ENCODE measurements at regions not wholly inside any gene's neighbourhood (a gene's known extent, or its start where the extent isn't known, plus 50 kb on each side); places are given as distances from the start of the nearest gene placed in this dataset.

DNA sequence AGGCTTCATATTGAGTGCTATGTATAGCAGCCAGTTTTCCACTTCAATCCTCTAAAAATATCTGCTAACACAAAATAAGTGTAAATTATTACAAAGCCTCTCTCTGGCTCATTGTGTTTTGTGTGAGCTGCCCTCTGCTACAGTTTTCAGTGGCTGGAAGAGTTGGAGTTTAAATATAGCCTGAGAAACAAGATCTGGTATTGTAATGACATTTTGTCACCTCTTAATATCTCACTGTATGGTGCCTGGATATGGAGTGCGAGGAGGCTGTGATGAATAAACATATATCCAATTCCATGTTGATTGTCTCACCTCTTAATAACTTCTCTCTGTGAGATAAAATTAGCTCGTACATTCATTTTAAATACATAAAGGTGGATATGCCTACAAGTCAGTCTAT, 269.7 kb downstream of the FLRT2 start:
- Histone ChIP-seq H3K36me3 (ENCODE audit: control insufficient read depth in 2 of 2, extremely low read depth in 1 of 2, insufficient read depth in 2 of 2, low read length in 2 of 2) (no peaks in the 10 kb centered on the region), H3K9ac (replicated peaks; ENCODE audit: extremely low read depth, insufficient read depth, low read length) (no peak overlapping the region), H4K20me1 (replicated peaks; ENCODE audit: control insufficient read depth, extremely low read depth, insufficient read depth, low read length) (no peaks in the 10 kb centered on the region), H3K9me1 (replicated peaks; ENCODE audit: control insufficient read depth, extremely low read depth, insufficient read depth, low read length) (no peaks in the 10 kb centered on the region), H2AFZ (ENCODE audit: low read depth, low read length) (no peak overlapping the region), H3K27ac (ENCODE audit: insufficient read depth, low read depth, low read length) (no peak overlapping the region), H3K27me3 (ENCODE audit: control insufficient read depth in 2 of 2, insufficient read depth in 2 of 2, low read length in 2 of 2) (no peaks in the 10 kb centered on the region), H3K4me3 (replicated peaks in 1 of 3; ENCODE audit: insufficient read depth in 1 of 3, low read depth in 1 of 3, low read length in 3 of 3) (no peak overlapping the region), H3K79me2 (ENCODE audit: control insufficient read depth, insufficient read depth, low read length) (no peaks in the 10 kb centered on the region), H3K4me2 (ENCODE audit: insufficient read depth, low read length) (no peak overlapping the region), H3K4me1 (ENCODE audit: control insufficient read depth, extremely low read depth, insufficient read depth, low read length) (no peaks in the 10 kb centered on the region), H3K9me3 (replicated peaks; ENCODE audit: control insufficient read depth, insufficient read depth, low read length) (no peaks in the 10 kb centered on the region)
- CTCF ChIA-PET: interaction anchor here (0.6 kb wide), 1 partner anchor 143 kb away, joined by 3 read pairs; no protein-coding TSS in a partner anchor
- TF ChIP-seq JUN (IDR thresholded peaks at IDR 0.05; ENCODE audit: borderline replicate concordance, insufficient read depth, insufficient read length, low read depth): no peak
- TF ChIP-seq POLR2AphosphoS5 (IDR thresholded peaks at IDR 0.05; ENCODE audit: insufficient read depth, low read depth, low read length): no peak
- TF ChIP-seq EZH2 (IDR thresholded peaks at IDR 0.05; ENCODE audit: borderline replicate concordance, low read depth, low read length, severe bottlenecking): no peak
- no peak for TF ChIP-seq GATA2 (IDR thresholded peaks at IDR 0.05; ENCODE audit: insufficient read depth, insufficient read length, low read depth, low read length)
- no peak for TF ChIP-seq MYC (IDR thresholded peaks at IDR 0.05; ENCODE audit: low read depth, low read length)
- POLR2A ChIA-PET: no interaction called here
- intact Hi-C loops (cut with micrococcal nuclease): no loop called here
- FAIRE-seq: no peak
- dilution Hi-C loops (cut with MboI; ENCODE audit: extremely low pct_ligation_motif_present, low sequenced_read_pairs): no loop called here
- no peak for DNase-seq (ENCODE audit: low read depth, low spot score)
- no TSS peak for BruUV-seq (replicated peaks)

GRCh38 chr14:85798856-85799255, 268.9 kb downstream of the FLRT2 start:
- TF ChIP-seq, protein P1, sequence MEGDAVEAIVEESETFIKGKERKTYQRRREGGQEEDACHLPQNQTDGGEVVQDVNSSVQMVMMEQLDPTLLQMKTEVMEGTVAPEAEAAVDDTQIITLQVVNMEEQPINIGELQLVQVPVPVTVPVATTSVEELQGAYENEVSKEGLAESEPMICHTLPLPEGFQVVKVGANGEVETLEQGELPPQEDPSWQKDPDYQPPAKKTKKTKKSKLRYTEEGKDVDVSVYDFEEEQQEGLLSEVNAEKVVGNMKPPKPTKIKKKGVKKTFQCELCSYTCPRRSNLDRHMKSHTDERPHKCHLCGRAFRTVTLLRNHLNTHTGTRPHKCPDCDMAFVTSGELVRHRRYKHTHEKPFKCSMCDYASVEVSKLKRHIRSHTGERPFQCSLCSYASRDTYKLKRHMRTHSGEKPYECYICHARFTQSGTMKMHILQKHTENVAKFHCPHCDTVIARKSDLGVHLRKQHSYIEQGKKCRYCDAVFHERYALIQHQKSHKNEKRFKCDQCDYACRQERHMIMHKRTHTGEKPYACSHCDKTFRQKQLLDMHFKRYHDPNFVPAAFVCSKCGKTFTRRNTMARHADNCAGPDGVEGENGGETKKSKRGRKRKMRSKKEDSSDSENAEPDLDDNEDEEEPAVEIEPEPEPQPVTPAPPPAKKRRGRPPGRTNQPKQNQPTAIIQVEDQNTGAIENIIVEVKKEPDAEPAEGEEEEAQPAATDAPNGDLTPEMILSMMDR (IDR thresholded peaks at IDR 0.05; ENCODE audit: extremely low read depth in 1 of 2, insufficient read depth in 1 of 2, low read depth in 1 of 2, low read length in 2 of 2): no peak

More at GRCh38 chr14:85798856-85799255, 268.9 kb downstream of the FLRT2 start:
- Histone ChIP-seq H3K9ac (replicated peaks; ENCODE audit: extremely low read depth, insufficient read depth, low read length) (no peak overlapping the region), H3K79me2 (ENCODE audit: control insufficient read depth, insufficient read depth, low read length) (no peaks in the 10 kb centered on the region), H3K27me3 (ENCODE audit: control insufficient read depth in 2 of 2, insufficient read depth in 2 of 2, low read length in 2 of 2) (no peaks in the 10 kb centered on the region), H3K4me2 (ENCODE audit: insufficient read depth, low read length) (no peak overlapping the region), H3K4me1 (ENCODE audit: control insufficient read depth, extremely low read depth, insufficient read depth, low read length) (no peaks in the 10 kb centered on the region), H3K9me3 (replicated peaks; ENCODE audit: control insufficient read depth, insufficient read depth, low read length) (no peaks in the 10 kb centered on the region), H3K9me1 (replicated peaks; ENCODE audit: control insufficient read depth, extremely low read depth, insufficient read depth, low read length) (no peaks in the 10 kb centered on the region), H2AFZ (ENCODE audit: low read depth, low read length) (no peak overlapping the region), H3K27ac (ENCODE audit: insufficient read depth, low read depth, low read length) (no peak overlapping the region), H4K20me1 (replicated peaks; ENCODE audit: control insufficient read depth, extremely low read depth, insufficient read depth, low read length) (no peaks in the 10 kb centered on the region), H3K36me3 (ENCODE audit: control insufficient read depth in 2 of 2, extremely low read depth in 1 of 2, insufficient read depth in 2 of 2, low read length in 2 of 2) (no peaks in the 10 kb centered on the region), H3K4me3 (replicated peaks in 1 of 3; ENCODE audit: insufficient read depth in 1 of 3, low read depth in 1 of 3, low read length in 3 of 3) (no peak overlapping the region)
- ChIA-PET CTCF (no interaction called here), POLR2A (no interaction called here)
- intact Hi-C loops (cut with micrococcal nuclease): no loop called here
- DNase-seq (ENCODE audit: low read depth, low spot score) (no peak), FAIRE-seq (no peak)
- no TSS peak for BruUV-seq (replicated peaks)
- dilution Hi-C loops (cut with MboI; ENCODE audit: extremely low pct_ligation_motif_present, low sequenced_read_pairs): no loop called here
